Suppressor macrophage treated with lipopolysaccharide for 1 hour (primary cell): ENCODE measurements at regions not wholly inside any gene's neighbourhood (a gene's known extent, or its start where the extent isn't known, plus 50 kb on each side); places are given as distances from the start of the nearest gene placed in this dataset.

ENCODE experiments used
- DNase-seq, 3 donors: peaks; one replicate each; pipeline ENCODE4 v3.0.0-alpha.2; 2020 to 2022

DNA sequence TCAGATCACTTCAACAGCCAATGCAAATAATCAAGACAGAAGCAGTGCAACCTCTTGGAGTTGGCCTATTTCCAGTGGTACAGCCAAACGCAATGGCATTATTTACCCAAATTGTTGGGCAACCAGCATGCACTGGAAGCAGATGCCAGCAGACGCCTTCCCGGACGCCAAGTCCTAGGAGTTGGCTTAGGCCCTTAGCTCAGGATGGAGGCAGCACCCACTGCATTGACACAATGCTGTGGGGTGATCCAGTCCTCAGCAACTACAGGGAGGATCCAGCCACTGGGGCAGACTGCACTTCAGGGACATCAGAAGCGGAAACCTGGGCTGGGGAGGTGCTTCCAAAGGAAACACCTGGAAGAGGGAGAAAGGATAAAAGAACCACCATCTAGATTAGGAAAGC lies 290.4 kb downstream of the FAM43A start:
- DNase-seq = no peak

DNA sequence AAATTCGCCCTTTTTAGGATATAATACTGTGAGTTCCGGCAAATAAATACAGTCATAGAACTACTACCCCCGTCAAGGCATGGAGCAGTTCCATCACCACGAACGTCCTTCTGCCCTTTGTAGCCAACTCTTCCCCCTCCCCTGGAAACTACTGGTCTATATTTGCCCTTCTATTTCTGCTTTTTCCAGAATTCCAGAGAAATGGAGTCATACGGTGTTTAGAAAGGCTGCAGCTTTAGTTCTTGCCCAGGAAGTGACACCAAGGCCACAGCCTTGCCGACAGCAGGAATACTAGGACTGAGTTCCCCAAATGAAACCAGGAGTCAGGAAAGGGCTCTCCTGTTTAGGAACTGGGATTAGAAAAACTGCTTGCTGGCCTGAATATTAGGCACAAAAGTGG lies 291.2 kb downstream of the FAM43A start:
- DNase-seq = no peak

DNA sequence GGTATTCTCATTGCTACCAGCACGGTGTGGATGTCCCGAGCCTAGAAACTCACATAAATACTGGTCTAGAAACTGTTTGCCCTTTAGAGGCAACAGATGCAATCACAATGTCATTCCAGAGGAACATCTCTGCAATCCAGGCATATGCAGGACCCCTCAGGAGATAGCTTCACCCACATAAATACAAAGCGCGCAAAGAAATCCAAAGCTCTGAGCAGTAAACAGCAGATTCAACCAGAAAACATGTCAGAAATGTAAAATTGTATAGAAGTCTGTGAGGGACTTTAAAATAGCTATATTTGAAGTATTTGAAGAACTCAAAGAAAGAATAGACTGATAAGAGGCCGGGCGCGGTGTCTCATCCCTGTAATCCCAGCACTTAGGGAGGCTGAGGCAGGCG lies 291.7 kb downstream of the FAM43A start:
- DNase-seq = no peak

DNA sequence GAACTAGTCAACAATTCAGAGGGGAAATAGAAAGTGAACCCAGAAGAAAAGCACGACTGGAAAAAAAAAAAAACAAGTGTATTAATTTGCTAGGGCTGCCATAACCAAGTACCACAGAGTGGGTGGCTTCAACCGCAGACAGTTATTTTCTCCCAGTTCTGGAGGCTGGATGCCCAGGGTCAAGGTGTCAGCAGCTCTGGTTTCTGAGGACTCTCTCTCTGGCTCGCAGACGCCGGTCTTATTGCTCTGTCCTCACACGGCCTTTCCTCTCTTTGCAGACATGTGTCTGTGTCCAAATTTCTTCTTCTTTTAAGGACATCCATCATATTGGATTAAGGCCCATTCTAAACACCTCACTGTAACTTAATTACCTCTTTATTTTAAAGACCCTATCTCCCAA lies 291.8 kb downstream of the XXYLT1 start:
- no peak for DNase-seq

DNA sequence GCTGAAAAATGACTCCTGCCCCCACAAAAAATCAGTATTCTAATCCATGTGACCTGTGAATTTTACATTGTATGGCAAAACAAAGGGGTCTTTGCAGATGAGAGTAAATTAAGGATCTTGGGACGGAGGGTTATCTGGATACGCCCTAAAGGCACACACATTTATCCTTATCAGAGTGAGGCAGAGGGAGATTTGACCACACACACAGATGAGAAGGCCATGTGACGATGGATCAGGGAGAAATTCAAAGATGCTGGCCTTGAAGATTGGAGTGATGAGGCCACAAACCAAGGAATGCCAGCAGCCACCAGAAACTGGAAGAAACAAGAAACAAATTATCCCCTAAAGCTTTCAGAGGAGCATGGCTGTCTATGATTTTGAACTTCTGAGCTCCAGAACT lies 288.5 kb downstream of the XXYLT1 start:
- no peak for DNase-seq

DNA sequence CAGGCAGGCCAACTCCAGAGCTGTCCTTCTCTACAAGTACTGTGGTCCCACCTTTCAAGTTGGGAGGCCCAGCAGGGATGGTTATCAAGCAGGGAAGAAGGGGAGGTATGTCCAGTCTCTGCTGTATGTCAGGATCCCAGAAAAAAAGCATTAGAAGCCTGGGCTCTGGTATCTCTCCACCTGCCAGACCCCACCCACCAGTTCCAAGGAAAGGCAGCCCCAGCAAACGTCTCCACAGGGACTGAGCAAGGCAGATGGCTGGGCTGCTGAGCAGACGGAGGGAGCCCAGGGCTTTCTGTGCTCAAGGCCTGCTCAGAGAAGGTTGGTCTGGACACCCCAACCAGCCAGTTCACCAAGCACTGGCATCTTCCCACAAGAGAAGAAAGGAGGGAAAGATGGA lies 287.8 kb downstream of the XXYLT1 start:
- DNase-seq = no peak

DNA sequence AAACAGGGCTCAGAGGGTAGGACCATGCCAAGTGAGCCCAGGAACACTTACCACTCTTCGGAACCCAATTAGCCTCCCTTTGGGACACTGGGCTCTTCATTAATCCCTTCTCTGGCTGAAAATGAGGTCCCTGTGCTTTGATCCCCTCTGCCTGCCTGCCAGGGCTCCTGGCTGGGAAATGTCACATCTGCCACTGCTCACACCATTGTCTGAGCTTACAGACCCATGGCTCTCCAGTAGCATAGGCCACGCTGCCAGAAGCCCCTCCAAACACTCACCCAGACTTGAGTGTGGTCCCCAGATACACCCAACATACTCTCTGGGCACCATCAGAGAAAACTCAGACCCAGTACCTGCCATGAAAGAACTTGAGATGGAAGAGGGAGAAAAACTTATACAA lies 287.3 kb downstream of the XXYLT1 start:
- DNase-seq = no peak

DNA sequence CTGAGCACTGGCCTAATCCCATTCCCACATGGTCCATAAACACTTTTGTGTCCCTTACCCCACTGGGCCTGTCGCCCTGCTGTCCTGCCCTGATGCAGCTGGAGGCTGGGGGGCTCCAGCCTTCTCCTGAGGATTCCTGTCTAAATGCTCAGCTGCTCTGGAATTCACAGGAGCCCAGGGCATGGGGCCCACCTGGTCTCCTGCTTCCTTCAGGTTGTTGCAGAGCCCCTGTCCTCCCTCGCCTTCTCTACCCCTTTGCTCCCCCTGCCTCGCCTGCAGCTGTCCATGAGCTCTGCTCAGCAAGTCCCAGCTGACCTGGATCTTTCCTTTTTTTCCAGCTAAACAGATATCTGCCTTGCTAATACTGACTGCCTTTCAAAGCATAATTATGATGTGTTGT lies 286.9 kb downstream of the XXYLT1 start:
- no peak for DNase-seq

DNA sequence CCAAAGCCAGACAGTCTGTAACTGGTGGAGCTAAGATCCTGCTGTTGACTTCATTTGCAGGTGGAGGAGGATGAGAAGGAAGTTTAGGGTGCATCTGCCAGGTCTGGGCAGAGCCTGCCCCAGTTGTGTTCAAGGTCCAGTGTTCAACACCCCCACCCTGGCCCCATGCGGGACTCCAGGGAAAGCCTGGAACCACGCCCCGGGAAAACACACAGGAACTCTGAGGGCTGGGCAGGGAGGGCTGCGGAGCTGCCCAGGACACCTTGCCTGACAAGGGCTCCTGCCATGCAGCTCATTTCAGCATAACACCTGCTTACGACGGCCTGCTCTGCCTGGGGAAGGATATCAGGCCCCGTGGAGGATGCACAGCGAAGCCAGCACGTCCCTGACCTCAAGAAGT lies 286.3 kb downstream of the XXYLT1 start:
- no peak for DNase-seq

DNA sequence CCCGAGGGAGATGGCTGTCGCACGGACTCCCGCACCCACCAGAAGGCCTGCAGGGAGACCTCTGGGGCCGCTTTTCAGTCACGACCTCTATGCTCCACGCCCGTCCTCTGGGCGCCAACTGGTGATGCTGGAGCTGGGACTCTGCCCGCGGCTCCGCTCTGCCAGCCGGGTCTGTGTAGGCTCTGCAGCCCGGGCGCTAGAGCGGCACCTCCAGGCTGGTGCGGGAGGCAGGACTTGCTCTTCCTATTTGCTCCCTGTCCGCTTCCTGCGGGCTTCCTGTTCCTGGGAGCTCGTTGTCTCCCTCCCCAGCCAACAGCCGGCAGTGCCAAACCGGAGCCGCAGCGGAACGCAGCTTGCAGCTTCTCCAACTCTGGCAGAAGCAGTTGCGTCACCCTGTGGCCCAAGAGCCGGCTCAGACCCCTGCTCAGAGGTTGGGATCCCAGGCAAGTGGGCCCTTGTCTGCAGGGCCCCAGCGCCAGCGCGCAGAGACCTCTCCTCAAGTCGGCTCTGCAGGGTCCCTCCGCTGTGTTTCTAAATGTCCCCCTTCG lies 285.9 kb downstream of the XXYLT1 start:
- DNase-seq = peak; percentile 59 to 74 (median 62)

DNA sequence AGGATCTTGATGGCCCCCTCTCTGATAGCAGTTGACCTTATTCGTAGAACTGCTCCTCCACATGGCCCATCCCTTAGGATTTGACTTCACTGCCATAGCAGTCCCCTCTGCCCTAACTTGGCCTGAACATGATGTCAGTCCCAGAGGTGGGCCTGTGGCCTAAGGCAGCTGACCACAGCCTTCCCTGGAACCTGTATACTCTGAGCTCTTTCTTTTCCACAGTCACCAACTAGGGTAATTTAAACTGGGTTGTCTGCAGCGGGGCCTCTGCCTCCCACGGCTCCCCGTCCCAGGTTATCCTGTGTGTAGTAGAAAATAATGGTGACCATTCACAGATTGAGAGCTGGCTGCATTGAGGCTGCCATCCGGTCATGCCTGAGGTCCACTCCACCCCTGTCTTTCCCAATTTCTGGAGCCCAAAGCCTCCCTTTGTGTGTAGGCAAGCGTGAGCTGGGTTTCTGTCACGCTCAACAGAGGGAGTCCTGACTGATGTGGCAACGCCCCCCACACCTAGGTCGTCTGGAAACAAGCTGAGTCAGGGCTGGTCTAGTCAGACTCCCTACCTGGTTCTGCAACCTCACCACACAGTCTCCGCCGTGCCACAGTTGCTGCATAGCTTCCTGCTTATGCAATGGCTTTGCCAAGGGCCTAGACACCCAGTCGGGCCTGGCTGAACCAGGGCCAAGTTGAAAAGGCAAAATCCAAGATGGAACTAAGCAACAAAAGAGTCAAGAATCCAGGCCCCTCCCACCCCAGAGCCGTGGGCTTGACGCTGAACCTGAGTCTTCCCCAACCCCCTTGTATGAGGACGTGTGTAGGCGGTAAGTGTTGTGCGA lies 284.5 kb downstream of the XXYLT1 start:
- DNase-seq = peak; percentile 15 to 85 (median 29)

DNA sequence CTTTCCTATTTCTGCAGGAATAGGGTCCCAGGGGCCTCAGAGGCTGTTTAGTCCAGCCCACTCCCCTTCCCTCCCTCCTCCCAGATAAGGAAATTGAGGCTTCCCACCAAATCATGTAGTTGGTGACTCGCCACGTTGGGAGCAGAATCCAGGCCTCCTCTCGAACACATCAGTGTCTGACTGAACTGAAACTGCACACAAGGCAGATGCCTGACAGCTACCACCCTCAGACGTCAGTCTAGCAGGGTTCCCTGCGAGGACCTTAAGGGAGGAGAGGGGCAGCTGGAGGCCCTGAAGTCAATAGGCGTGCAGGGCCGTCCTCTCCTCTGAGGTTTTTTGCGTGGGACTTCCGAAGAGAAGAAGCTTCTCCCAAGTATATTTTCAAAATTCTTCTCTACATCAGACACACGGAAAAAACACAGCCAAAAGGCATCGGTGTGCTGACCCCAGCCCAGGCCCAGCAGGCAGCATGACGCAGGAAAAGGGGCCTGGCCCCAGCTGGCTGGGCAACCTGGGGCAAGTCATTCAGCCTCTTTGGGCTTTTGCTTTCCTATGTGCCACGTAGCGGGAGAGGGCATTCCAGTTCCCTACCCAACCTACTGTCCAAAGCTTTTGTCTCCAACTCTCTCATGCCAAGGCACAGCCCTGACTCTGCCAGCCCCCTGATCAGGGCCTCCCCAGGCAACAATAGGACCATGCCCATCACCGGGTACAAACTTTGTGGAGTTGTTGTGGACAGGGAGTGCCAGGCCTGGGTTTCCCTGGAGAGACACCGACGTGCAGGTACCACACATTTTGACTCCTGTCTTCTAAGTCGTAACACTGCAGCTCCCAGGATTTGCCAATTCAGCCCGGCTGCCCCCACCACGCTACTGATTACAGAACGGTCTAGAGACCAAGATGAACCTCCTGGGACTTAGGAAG lies 283.1 kb downstream of the XXYLT1 start:
- DNase-seq = no peak

DNA sequence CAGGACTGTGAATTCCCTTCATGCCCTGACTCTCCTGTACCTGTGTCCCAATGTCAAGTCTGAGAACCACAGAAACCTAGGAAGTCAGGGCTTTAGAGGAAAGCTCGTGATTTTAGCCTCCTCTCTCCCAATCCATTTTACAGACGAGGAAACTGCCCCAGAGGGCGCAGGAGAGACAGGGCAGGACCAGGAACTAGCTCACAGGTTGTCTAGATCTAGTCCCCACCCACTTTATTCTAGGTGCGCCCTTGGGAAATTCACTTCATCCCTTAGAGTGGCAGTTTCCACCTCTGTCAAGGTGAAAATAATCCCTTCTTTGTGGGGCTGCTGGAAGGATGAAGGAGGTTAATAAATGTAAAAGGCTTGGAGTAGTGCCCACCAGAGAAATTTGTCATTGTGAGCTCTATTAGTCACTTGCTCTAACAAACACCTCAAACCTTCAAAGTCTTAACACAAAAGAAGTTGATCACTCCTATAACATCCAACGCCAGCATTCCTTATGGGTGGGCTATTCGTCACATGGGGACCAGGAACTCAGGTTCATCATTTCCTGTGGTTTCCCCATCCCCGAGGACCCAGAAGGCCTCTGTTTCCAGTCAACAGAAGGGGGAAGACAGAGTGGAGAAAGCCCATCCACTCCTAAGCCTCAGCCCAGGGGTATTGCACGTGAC lies 282.3 kb downstream of the XXYLT1 start:
- DNase-seq = no peak

DNA sequence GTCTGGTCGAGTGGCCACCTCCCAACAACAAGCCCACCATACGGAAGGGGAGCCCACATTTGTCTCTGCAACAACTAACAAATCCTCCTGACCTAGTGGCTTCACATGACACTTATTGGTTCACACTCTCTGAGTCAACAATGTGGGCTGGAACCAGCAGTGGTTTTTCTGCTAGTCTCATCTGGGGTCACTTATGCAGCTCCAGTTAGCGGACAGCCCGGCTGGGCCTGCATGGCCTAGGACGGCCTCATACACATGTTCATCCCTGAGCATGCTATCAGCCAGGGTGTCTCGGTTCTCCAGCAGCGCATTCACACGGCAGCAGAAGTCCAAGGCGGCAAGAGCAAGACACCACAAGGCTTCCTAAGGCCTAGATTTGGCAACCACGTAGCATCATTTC lies 281.7 kb downstream of the XXYLT1 start:
- peak in 1 of 3 donors; percentile 51 for DNase-seq

DNA sequence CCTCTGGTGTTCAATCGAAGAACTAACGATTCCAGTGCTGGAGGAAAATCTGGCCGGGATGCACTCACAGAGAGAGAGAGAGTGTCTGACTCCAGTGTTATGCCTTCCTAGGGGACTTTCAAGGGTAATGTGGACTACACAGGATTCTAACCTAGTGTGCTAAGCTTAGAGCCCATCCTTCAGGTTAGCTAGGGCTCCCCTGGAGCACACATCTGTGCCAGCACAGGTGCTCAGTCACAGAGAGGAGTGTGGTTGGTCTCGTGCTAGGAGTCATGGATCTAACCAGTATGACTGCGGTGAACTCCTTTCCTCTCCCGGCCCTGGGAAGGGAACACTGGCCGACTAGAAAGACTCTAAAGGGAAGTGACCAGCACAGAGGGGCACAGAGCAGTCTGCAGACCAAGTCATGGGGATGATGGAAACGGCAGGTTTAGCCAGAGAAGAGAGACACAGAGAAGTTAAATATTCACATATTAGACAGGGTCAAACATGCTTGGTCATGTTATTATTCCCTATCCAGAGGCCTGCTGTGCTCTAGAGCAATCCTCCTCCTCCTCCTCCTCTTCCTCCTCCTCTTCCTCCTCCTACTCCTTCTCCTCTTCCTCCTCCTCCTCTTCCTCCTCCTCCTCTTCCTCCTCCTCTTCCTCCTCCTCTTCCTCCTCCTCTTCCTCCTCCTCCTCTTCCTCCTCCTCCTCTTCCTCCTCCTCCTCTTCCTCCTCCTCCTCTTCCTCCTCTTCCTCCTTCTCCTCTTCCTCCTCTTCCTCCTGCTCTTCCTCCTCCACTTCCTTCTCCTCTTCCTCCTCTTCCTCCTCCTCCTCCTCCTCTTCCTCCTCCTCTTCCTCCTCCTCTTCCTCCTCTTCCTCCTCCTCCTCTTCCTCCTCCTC lies 280.3 kb downstream of the XXYLT1 start:
- DNase-seq = no peak

DNA sequence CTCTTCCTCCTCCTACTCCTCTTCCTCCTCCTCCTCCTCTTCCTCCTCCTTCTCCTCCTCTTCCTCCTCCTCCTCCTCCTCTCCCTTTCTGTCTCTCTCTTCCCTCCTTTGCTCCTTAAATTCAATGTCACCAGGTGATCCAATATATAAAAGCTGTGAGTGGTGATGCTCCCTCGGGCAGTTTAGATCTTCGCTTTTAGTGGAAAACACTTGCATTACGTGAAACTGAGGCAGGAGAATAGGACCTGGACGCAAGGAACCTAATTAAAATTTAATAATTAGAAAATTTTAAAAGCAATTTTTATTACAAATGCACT lies 279.7 kb downstream of the XXYLT1 start:
- DNase-seq = no peak

DNA sequence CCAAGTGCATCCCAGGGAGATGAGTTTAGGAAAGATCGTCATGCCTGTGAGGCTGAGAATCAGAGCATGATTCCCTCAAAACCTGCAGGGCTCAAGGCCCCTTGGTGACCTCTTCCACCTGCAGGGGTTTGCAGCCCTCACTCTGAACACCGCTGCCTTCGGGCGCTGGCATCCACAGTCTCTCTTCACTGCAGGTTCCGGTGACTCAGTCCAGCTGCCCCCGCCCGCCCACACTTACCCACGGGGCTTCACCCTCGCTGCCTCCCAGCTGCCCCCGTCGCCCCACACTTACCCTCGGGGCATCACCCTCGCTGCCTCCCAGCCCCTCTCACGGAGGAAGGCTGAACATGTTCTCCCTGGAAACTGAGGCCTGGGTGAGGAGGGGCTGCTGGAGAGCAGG lies 277.1 kb downstream of the XXYLT1 start:
- no peak for DNase-seq

DNA sequence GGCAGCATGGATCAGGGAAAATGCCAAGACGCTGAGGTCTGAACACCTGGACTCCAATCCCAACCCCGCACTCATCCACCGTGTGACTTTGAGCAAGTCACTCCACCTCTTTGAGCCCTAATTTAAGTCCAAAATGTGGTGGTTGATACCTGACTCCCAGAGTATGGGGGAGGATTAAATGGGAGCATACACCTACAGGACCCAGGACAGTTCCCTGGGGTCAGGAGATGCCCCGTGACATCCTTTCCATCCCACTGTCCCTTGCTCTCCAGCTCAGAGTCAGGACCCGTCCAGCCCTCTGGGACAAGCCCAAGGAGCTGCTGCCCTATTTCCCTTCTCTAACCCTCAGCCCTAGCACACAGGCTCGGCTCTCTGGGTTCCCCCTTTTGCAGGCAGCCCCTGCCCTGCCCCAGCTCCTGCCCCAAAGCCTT lies 276.4 kb downstream of the XXYLT1 start:
- DNase-seq = no peak

DNA sequence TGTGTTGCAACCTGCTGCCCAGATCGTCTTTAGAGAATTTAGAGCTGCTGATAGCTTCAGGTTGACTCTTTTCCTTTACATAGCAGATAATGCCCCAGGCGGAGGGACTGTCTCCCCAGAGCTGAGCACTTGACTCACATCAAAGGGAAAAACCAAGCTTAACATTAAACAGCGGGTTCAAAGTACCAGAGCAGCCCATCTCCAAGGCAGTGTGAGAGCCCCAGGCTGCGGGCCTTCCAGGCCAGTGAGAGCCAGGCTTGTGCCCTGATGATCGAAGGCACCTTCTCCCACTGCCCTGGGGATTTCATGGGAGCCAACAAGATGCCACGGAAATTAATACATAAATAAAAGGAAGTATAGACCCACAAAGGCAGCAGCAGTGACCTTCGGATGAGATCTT lies 275.6 kb downstream of the XXYLT1 start:
- DNase-seq = no peak

DNA sequence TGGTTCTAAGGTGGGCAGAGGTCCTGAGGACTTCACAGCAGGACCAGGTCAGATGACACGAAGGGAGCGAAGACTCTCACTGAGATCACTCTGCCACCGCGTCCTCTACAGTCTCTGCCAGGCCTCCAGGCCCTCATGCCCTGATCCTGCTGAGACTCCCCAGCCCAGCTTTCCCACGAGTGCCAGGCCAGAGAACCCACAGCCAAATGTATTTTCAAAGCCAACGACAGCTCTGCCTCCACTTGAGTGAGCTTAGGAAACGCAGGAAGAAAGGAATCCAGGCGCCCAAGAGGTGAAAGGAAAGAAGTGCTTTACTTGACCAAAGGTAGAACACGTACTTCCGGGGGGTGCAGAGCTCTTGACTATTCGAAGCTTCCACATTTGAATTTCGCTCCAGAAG lies 275.0 kb downstream of the XXYLT1 start:
- no peak for DNase-seq

DNA sequence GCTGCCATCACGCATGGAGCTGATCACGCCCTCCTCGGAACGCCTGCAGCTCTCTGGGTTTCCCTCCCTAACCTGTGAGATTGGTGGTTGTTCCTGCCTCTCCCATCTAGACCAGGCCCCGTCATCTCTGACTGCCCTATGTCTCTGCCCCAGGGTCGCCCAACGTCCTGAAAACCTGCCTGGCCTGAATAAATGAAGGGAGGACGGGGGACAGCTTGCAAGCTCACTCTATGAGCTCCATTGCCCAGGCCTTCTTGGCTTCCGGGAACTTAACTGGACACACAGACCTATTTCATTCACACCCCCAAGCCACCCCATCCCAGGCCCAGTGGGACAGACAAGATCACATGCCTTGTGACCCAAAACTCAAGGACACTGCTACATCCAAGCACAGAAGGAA lies 274.2 kb downstream of the XXYLT1 start:
- DNase-seq = no peak

DNA sequence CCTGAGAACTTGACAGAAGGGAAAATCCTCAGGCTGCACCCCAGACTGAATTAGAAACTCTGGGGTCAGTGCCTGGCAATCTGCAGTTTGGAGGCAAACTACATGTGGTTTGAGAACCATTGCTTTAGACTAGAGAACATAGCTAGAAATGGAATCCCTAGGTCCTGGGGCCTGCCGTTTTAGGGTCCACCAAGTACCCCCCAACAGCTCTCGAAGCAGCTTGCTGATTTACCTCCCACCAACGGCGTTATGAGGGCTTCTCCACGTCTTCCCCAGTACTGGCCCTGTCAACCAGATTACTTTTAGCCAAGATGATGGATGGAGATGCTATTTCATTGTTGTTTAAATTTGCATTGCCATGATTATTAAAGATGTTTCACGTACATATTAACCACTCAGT lies 272.5 kb downstream of the XXYLT1 start:
- no peak for DNase-seq
